Skeletal muscle tissue (tissue), 3 donors: ENCODE measurements at regions not wholly inside any gene's neighbourhood (a gene's known extent, or its start where the extent isn't known, plus 50 kb on each side); places are given as distances from the start of the nearest gene placed in this dataset.
"Not testable (repeated sequence)": the region's sequence is repeated elsewhere in the genome, so short reads cannot be mapped to it uniquely, and the experiment has no call there.

ENCODE experiments used
- H3K27ac ChIP-seq: one replicate; pipeline ENCODE4 v1.7.0; 2013; ENCODE audit warnings: mild to moderate bottlenecking, low read depth, low read length, inconsistent platforms
- H3K27me3 ChIP-seq, 3 donors: one replicate each; pipeline ENCODE4 v1.7.0; 2013; ENCODE audit warnings: low read length in 3 of 3; ENCODE audit not compliant: control insufficient read depth in 3 of 3, insufficient read depth in 3 of 3
- H3K36me3 ChIP-seq, 3 donors: one replicate each; pipeline ENCODE4 v1.7.0; 2013; ENCODE audit warnings: low read length in 3 of 3; ENCODE audit not compliant: control insufficient read depth in 3 of 3, insufficient read depth in 3 of 3
- H3K4me1 ChIP-seq, 3 donors: one replicate each; pipeline ENCODE4 v1.7.0; 2013; ENCODE audit warnings: low read length in 3 of 3, mild to moderate bottlenecking in 3 of 3; ENCODE audit not compliant: control insufficient read depth in 3 of 3, insufficient read depth in 3 of 3
- H3K4me3 ChIP-seq, 3 donors: one replicate each; pipeline ENCODE4 v1.7.0; 2013; ENCODE audit warnings: low read length in 3 of 3
- H3K9ac ChIP-seq, 3 donors: one replicate each; pipeline ENCODE4 v1.7.0; 2013; ENCODE audit warnings: low read length in 3 of 3, mild to moderate bottlenecking in 3 of 3, moderate library complexity in 2 of 3, low read depth in 1 of 3
- H3K9me3 ChIP-seq, 3 donors: one replicate each; pipeline ENCODE4 v1.7.0; 2013; ENCODE audit warnings: low read length in 3 of 3; ENCODE audit not compliant: control insufficient read depth in 3 of 3
- donor health status: Osteomylitis.

GRCh38 chr6:169084557-169084956, 169.1 kb downstream of the THBS2 start:
- not testable (repeated sequence) for H3K9me3 ChIP-seq, H3K27ac ChIP-seq, H3K27me3 ChIP-seq, H3K4me3 ChIP-seq, H3K4me1 ChIP-seq, H3K9ac ChIP-seq, H3K36me3 ChIP-seq

- no peaks in the 10 kb centered on the region for H3K36me3 ChIP-seq
- no peak overlapping the region for H3K27ac ChIP-seq
- no peaks in the 10 kb centered on the region for H3K4me1 ChIP-seq
Observed at GRCh38 chr6:169084067-169084466, 169.6 kb downstream of the THBS2 start.

GRCh38 chr6:169083508-169083874, 170.2 kb downstream of the THBS2 start:
- Histone ChIP-seq H3K36me3 (no peaks in the 10 kb centered on the region), H3K4me3 (no peak overlapping the region), H3K9me3 (no peaks in the 10 kb centered on the region), H3K27me3 (no peaks in the 10 kb centered on the region), H3K27ac (no peak overlapping the region), H3K9ac (no peak overlapping the region), H3K4me1 (no peaks in the 10 kb centered on the region)

More at GRCh38 chr6:169084067-169084466, 169.6 kb downstream of the THBS2 start:
- Histone ChIP-seq H3K27me3 (no peaks in the 10 kb centered on the region), H3K9me3 (no peaks in the 10 kb centered on the region), H3K4me3 (no peak overlapping the region), H3K9ac (no peak overlapping the region)

GRCh38 chr6:169082817-169083507, 170.7 kb downstream of the THBS2 start:
- H3K36me3 ChIP-seq = no peaks in the 10 kb centered on the region
- no peaks in the 10 kb centered on the region for H3K9me3 ChIP-seq
- no peaks in the 10 kb centered on the region for H3K27me3 ChIP-seq
- no peak overlapping the region for H3K9ac ChIP-seq
- no peaks in the 10 kb centered on the region for H3K4me1 ChIP-seq
- H3K27ac ChIP-seq = no peak overlapping the region
- H3K4me3 ChIP-seq = no peak overlapping the region

- Histone ChIP-seq H3K4me3 (no peak overlapping the region), H3K36me3 (no peaks in the 10 kb centered on the region), H3K9me3 (peaks cover 0 to under 1% (median 0%) of the 10 kb centered on the region in 3 donors), H3K4me1 (no peaks in the 10 kb centered on the region), H3K27me3 (no peaks in the 10 kb centered on the region), H3K9ac (no peak overlapping the region), H3K27ac (no peak overlapping the region)
Observed at GRCh38 chr6:169082093-169082492, 171.6 kb downstream of the THBS2 start.

- Histone ChIP-seq H3K4me3 (no peak overlapping the region), H3K9ac (no peak overlapping the region), H3K9me3 (peaks cover 0 to 2% (median 0%) of the 10 kb centered on the region in 3 donors), H3K27me3 (no peaks in the 10 kb centered on the region), H3K27ac (no peak overlapping the region), H3K4me1 (no peaks in the 10 kb centered on the region), H3K36me3 (no peaks in the 10 kb centered on the region)
Observed at GRCh38 chr6:169081248-169081647, 172.4 kb downstream of the THBS2 start.

- peaks cover 0 to 7% (median 5%) of the 10 kb centered on the region in 3 donors for H3K4me1 ChIP-seq
- H3K9ac ChIP-seq = no peak overlapping the region
- no peaks in the 10 kb centered on the region for H3K27me3 ChIP-seq
- no peak overlapping the region for H3K27ac ChIP-seq
- H3K36me3 ChIP-seq = no peaks in the 10 kb centered on the region
- no peak overlapping the region for H3K4me3 ChIP-seq
- H3K9me3 ChIP-seq = peaks cover 0 to 2% (median 0%) of the 10 kb centered on the region in 3 donors
Observed at GRCh38 chr6:169079650-169080049, 174.0 kb downstream of the THBS2 start.

- H3K27me3 ChIP-seq = no peaks in the 10 kb centered on the region
- peaks cover 0 to 2% (median 0%) of the 10 kb centered on the region in 3 donors for H3K9me3 ChIP-seq
- no peak overlapping the region for H3K4me3 ChIP-seq
- H3K9ac ChIP-seq = no peak overlapping the region
- H3K27ac ChIP-seq = no peak overlapping the region
- H3K4me1 ChIP-seq = peaks cover 0 to 8% (median 5%) of the 10 kb centered on the region in 3 donors
- no peaks in the 10 kb centered on the region for H3K36me3 ChIP-seq
Observed at GRCh38 chr6:169078399-169079145, 175.1 kb downstream of the THBS2 start.

- Histone ChIP-seq H3K4me3 (no peak overlapping the region), H3K36me3 (no peaks in the 10 kb centered on the region), H3K9ac (no peak overlapping the region), H3K9me3 (peaks cover 0 to 2% (median 0%) of the 10 kb centered on the region in 3 donors), H3K27me3 (no peaks in the 10 kb centered on the region), H3K27ac (no peak overlapping the region), H3K4me1 (peaks cover 5 to 10% (median 5%) of the 10 kb centered on the region in 3 donors)
Observed at GRCh38 chr6:169075915-169076654, 177.6 kb downstream of the THBS2 start.
